Karpas-422 (cell line): ENCODE measurements at regions not wholly inside any gene's neighbourhood (a gene's known extent, or its start where the extent isn't known, plus 50 kb on each side); places are given as distances from the start of the nearest gene placed in this dataset.
A peak's percentile ranks its signal among the peaks of the same experiment; 100 is the strongest.

ENCODE experiments used
- DNase-seq: peaks from one replicate; pipeline ENCODE4 v3.0.0-alpha.2; 2015
- H2AFZ ChIP-seq: fragments of 200-600 bp; sonication (generic); 2 replicates; pipeline ENCODE4 v1.6.1; 2014; ENCODE audit warnings: antibody characterized with exemption, low read length, mixed read lengths
- H3K27ac ChIP-seq: fragments of 200-600 bp; sonication (generic); 2 replicates; pipeline ENCODE4 v1.5.1; 2014; ENCODE audit warnings: mild to moderate bottlenecking, low read length, moderate library complexity
- H3K27me3 ChIP-seq: fragments of 200-600 bp; sonication (generic); 2 replicates; pipeline ENCODE4 v1.6.1; 2014; ENCODE audit warnings: low read length, mixed read lengths
- H3K36me3 ChIP-seq: fragments of 200-600 bp; sonication (generic); 2 replicates; pipeline ENCODE4 v1.6.1; 2014; ENCODE audit warnings: low read length, mixed read lengths; ENCODE audit not compliant: insufficient read depth
- H3K4me1 ChIP-seq: fragments of 200-600 bp; sonication (generic); 2 replicates; pipeline ENCODE4 v1.6.1; 2014; ENCODE audit warnings: mild to moderate bottlenecking, low read length, mixed read lengths
- H3K4me2 ChIP-seq: fragments of 200-600 bp; sonication (generic); 2 replicates; pipeline ENCODE4 v1.6.1; 2014; ENCODE audit warnings: low read length, low read depth, mild to moderate bottlenecking; ENCODE audit not compliant: poor library complexity, severe bottlenecking
- H3K4me3 ChIP-seq: fragments of 200-600 bp; sonication (generic); 2 replicates; pipeline ENCODE4 v1.5.1; 2014; ENCODE audit warnings: mild to moderate bottlenecking, antibody characterized with exemption, low read length, mixed read lengths
- H3K79me2 ChIP-seq: fragments of 200-600 bp; sonication (generic); 2 replicates; pipeline ENCODE4 v1.6.1; 2014; ENCODE audit warnings: mild to moderate bottlenecking, low read length, mixed read lengths
- H3K9ac ChIP-seq: fragments of 200-600 bp; sonication (generic); 2 replicates; pipeline ENCODE4 v1.6.0; 2014; ENCODE audit warnings: low read length
- H3K9me2 ChIP-seq: fragments of 200-600 bp; sonication (generic), shearing (Covaris generic); replicated peaks from 2 replicates; pipeline ENCODE4 v1.6.0; 2014; ENCODE audit warnings: mild to moderate bottlenecking, low read length, moderate library complexity; ENCODE audit not compliant: insufficient read depth
- H3K9me3 ChIP-seq: fragments of 300-700, 200-600 bp; sonication (generic); 2 replicates; pipeline ENCODE4 v1.6.1; 2014; ENCODE audit warnings: low read length, mixed read lengths
- H4K20me1 ChIP-seq: fragments of 200-600 bp; sonication (generic); 2 replicates; pipeline ENCODE4 v1.6.1; 2014; ENCODE audit warnings: mild to moderate bottlenecking, antibody characterized with exemption, low read length, low read depth; ENCODE audit not compliant: insufficient read depth

DNA sequence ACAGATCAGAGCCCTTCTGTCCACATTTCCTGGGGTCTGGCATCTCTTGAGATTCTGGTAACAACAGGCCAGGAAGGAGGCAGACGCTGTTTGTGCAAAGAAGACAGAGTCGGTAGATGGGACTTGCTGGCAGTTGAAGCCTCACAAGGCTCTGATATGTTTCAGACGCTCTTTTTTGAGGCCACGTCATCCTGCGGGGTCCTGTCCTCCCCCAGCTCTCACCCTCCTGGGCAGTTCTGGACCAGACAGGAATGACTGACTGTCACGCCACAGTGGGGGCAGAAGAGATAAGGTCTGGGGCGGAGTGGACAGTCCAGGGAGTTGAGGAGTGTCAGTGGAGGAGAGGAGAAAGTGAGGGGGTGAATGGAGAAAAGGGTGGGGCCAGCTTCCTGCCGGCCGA, 87.1 kb upstream of the SULF2 start:
- H3K79me2 ChIP-seq = no peaks in the 10 kb centered on the region
- no peak overlapping the region for H3K27ac ChIP-seq
- H3K9me2 ChIP-seq = no peaks in the 10 kb centered on the region
- H4K20me1 ChIP-seq = no peaks in the 10 kb centered on the region
- no peaks in the 10 kb centered on the region for H3K4me1 ChIP-seq
- no peaks in the 10 kb centered on the region for H3K9me3 ChIP-seq
- no peaks in the 10 kb centered on the region for H3K27me3 ChIP-seq
- H3K4me2 ChIP-seq = no peak overlapping the region
- no peak overlapping the region for H3K4me3 ChIP-seq
- H3K9ac ChIP-seq = no peak overlapping the region
- no peak for DNase-seq
- no peak overlapping the region for H2AFZ ChIP-seq
- no peaks in the 10 kb centered on the region for H3K36me3 ChIP-seq

DNA sequence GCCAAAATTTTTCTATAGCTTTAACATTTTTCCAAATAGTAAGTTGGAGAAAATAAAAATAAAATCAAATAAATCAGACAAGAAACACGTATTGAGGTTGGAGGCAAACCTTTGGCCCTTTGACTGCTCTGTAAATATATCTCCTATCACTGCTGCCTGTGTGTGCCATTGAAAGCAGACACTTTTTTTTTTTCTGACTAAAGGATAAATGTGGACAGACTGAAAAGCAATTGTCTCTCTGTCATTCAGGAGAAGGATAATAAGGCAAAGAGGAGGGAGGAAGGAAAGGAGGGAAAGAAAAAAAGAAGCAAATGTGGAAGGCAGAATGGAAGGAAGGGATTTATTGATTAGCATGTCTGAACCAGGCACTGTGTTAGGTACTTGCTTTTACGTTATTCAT, 85.2 kb upstream of the SULF2 start:
- Histone ChIP-seq H3K36me3 (no peaks in the 10 kb centered on the region), H3K4me3 (no peak overlapping the region), H3K9ac (no peak overlapping the region), H3K79me2 (no peaks in the 10 kb centered on the region), H3K27ac (no peak overlapping the region), H3K4me2 (no peak overlapping the region), H3K4me1 (peaks cover 8% of the 10 kb centered on the region), H3K27me3 (no peaks in the 10 kb centered on the region), H3K9me2 (no peaks in the 10 kb centered on the region), H3K9me3 (no peaks in the 10 kb centered on the region), H4K20me1 (no peaks in the 10 kb centered on the region), H2AFZ (no peak overlapping the region)
- DNase-seq = no peak

DNA sequence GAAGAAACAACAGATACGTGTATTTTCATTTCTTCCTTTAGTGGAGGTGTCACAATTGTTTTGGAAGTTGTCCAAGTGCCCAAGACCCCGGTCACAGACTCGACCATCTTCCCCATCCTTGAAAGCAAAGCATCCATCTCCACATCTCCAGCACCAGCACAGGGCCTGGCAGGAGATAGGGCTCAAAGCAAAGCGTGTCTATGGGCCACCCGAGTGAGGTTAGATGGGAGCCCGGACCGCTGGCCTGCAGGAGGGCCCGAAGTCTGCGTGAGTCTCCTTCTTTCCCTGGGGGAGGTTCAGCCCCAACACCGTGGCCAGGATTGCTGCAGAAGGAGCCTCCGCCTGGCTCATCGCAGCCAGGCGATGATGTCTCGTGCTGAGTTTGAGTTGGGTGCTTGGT, 83.5 kb upstream of the SULF2 start:
- H4K20me1 ChIP-seq = no peaks in the 10 kb centered on the region
- peak; percentile 22 for DNase-seq
- no peak overlapping the region for H3K27ac ChIP-seq
- H3K36me3 ChIP-seq = no peaks in the 10 kb centered on the region
- no peak overlapping the region for H2AFZ ChIP-seq
- no peak overlapping the region for H3K4me3 ChIP-seq
- H3K79me2 ChIP-seq = no peaks in the 10 kb centered on the region
- H3K9me2 ChIP-seq = no peaks in the 10 kb centered on the region
- no peaks in the 10 kb centered on the region for H3K9me3 ChIP-seq
- no peak overlapping the region for H3K4me2 ChIP-seq
- H3K9ac ChIP-seq = no peak overlapping the region
- H3K27me3 ChIP-seq = no peaks in the 10 kb centered on the region
- H3K4me1 ChIP-seq = peaks cover 18% of the 10 kb centered on the region

- no peaks in the 10 kb centered on the region for H3K27me3 ChIP-seq
- H3K9me2 ChIP-seq = no peaks in the 10 kb centered on the region
- H3K4me3 ChIP-seq = no peak overlapping the region
- no peaks in the 10 kb centered on the region for H3K79me2 ChIP-seq
- H3K27ac ChIP-seq = no peak overlapping the region
- no peak overlapping the region for H2AFZ ChIP-seq
- no peak overlapping the region for H3K9ac ChIP-seq
- H3K9me3 ChIP-seq = no peaks in the 10 kb centered on the region
- H3K4me1 ChIP-seq = peaks cover 18% of the 10 kb centered on the region
- DNase-seq = no peak
- H4K20me1 ChIP-seq = no peaks in the 10 kb centered on the region
- no peaks in the 10 kb centered on the region for H3K36me3 ChIP-seq
- no peak overlapping the region for H3K4me2 ChIP-seq
These were observed 83.0 kb upstream of the SULF2 start for GRCh38 chr20:47868236-47868635.

- Histone ChIP-seq H4K20me1 (no peaks in the 10 kb centered on the region), H3K36me3 (no peaks in the 10 kb centered on the region), H3K79me2 (no peaks in the 10 kb centered on the region), H3K4me3 (no peak overlapping the region), H3K9ac (no peak overlapping the region), H3K9me3 (no peaks in the 10 kb centered on the region), H3K27ac (no peak overlapping the region), H3K4me2 (no peak overlapping the region), H3K4me1 (peaks cover 18% of the 10 kb centered on the region), H3K9me2 (no peaks in the 10 kb centered on the region), H2AFZ (no peak overlapping the region), H3K27me3 (no peaks in the 10 kb centered on the region)
- DNase-seq = no peak
These were observed 82.5 kb upstream of the SULF2 start for GRCh38 chr20:47867831-47868230.

GRCh38 chr20:47866480-47866879, 81.2 kb upstream of the SULF2 start:
- no peak for DNase-seq
- Histone ChIP-seq H3K36me3 (no peaks in the 10 kb centered on the region), H3K4me3 (no peak overlapping the region), H3K9me2 (no peaks in the 10 kb centered on the region), H4K20me1 (no peaks in the 10 kb centered on the region), H2AFZ (no peak overlapping the region), H3K9ac (no peak overlapping the region), H3K9me3 (no peaks in the 10 kb centered on the region), H3K27ac (no peak overlapping the region), H3K79me2 (no peaks in the 10 kb centered on the region), H3K4me2 (no peak overlapping the region), H3K4me1 (peaks cover 18% of the 10 kb centered on the region), H3K27me3 (no peaks in the 10 kb centered on the region)

DNA sequence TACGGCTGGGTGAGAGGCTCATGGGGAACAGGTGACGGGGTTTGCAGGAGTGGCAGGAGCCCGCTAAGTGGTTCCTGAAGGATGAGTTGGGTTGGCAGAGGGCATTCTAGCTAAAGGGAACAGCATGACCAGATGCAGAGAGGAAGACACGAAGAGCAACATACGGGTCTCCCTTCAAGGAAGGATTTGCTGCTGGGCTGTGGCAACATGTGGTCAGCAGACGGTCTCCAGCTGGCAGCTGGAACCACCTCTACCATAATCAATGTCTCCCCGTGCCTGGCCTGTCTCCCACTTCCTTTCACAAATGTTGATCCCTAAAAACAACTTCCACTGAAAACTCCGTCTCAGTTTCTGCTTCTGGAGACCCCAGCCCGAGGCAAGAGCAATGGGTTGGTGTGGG, 80.6 kb upstream of the SULF2 start:
- no peak overlapping the region for H3K9ac ChIP-seq

GRCh38 chr20:47865451-47865850, 80.2 kb upstream of the SULF2 start:
- Histone ChIP-seq H3K9me2 (no peaks in the 10 kb centered on the region), H3K4me1 (peaks cover 18% of the 10 kb centered on the region), H3K4me2 (peak overlapping the region; percentile 6), H4K20me1 (no peaks in the 10 kb centered on the region), H3K9me3 (no peaks in the 10 kb centered on the region), H3K27ac (no peak overlapping the region), H3K9ac (no peak overlapping the region), H3K27me3 (no peaks in the 10 kb centered on the region), H3K4me3 (no peak overlapping the region), H3K79me2 (no peaks in the 10 kb centered on the region), H2AFZ (no peak overlapping the region), H3K36me3 (no peaks in the 10 kb centered on the region)
- DNase-seq = no peak

More for the DNA sequence above, 80.6 kb upstream of the SULF2 start:
- H3K36me3 ChIP-seq = no peaks in the 10 kb centered on the region
- DNase-seq = no peak
- H3K9me3 ChIP-seq = no peaks in the 10 kb centered on the region
- H4K20me1 ChIP-seq = no peaks in the 10 kb centered on the region
- H3K4me2 ChIP-seq = peak overlapping the region; percentile 6
- no peak overlapping the region for H3K27ac ChIP-seq
- no peak overlapping the region for H2AFZ ChIP-seq
- no peaks in the 10 kb centered on the region for H3K9me2 ChIP-seq
- no peaks in the 10 kb centered on the region for H3K79me2 ChIP-seq
- H3K27me3 ChIP-seq = no peaks in the 10 kb centered on the region
- H3K4me1 ChIP-seq = peaks cover 18% of the 10 kb centered on the region
- H3K4me3 ChIP-seq = no peak overlapping the region

- H3K4me1 ChIP-seq = peaks cover 18% of the 10 kb centered on the region
- H3K27me3 ChIP-seq = no peaks in the 10 kb centered on the region
- H4K20me1 ChIP-seq = no peaks in the 10 kb centered on the region
These were observed 78.7 kb upstream of the SULF2 start for GRCh38 chr20:47863981-47864380.

More at GRCh38 chr20:47863981-47864380, 78.7 kb upstream of the SULF2 start:
- Histone ChIP-seq H3K79me2 (no peaks in the 10 kb centered on the region), H3K9me3 (no peaks in the 10 kb centered on the region), H3K4me3 (no peak overlapping the region), H3K36me3 (no peaks in the 10 kb centered on the region), H3K9ac (no peak overlapping the region), H3K4me2 (no peak overlapping the region), H3K9me2 (no peaks in the 10 kb centered on the region), H2AFZ (no peak overlapping the region), H3K27ac (no peak overlapping the region)
- DNase-seq = no peak
